Muscle of leg (tissue), 3 donors: ENCODE measurements at regions not wholly inside any gene's neighbourhood (a gene's known extent, or its start where the extent isn't known, plus 50 kb on each side); places are given as distances from the start of the nearest gene placed in this dataset.
"Not testable (repeated sequence)": the region's sequence is repeated elsewhere in the genome, so short reads cannot be mapped to it uniquely, and the experiment has no call there.

Experiments
- DNase-seq: peaks from one replicate; pipeline ENCODE4 v3.0.0; 2013
- H3K27ac ChIP-seq: one replicate; pipeline ENCODE4 v1.5.1; 2013; ENCODE audit warnings: mild to moderate bottlenecking, low read length, control low read depth
- H3K27me3 ChIP-seq: one replicate; pipeline ENCODE4 v1.6.1; 2013; ENCODE audit warnings: low read length; ENCODE audit not compliant: control insufficient read depth, insufficient read depth
- H3K36me3 ChIP-seq: one replicate; pipeline ENCODE4 v1.6.1; 2013; ENCODE audit warnings: low read length; ENCODE audit not compliant: control insufficient read depth, insufficient read depth
- H3K4me1 ChIP-seq: one replicate; pipeline ENCODE4 v1.6.1; 2013; ENCODE audit warnings: low read length; ENCODE audit not compliant: control insufficient read depth, insufficient read depth
- H3K4me3 ChIP-seq: one replicate; pipeline ENCODE4 v1.5.1; 2013; ENCODE audit warnings: low read length, control low read depth
- H3K9me3 ChIP-seq: replicated peaks from 2 replicates; pipeline ENCODE4 v1.6.1; 2013; ENCODE audit warnings: low read depth, low read length; ENCODE audit not compliant: control insufficient read depth
- WGBS: methylation state at CpG from one replicate; pipeline ENCODE4 v1.1.5; 2013; ENCODE audit warnings: missing lambda C conversion rate; ENCODE audit not compliant: insufficient coverage; 5-methylcytosine and 5-hydroxymethylcytosine counted together

DNA sequence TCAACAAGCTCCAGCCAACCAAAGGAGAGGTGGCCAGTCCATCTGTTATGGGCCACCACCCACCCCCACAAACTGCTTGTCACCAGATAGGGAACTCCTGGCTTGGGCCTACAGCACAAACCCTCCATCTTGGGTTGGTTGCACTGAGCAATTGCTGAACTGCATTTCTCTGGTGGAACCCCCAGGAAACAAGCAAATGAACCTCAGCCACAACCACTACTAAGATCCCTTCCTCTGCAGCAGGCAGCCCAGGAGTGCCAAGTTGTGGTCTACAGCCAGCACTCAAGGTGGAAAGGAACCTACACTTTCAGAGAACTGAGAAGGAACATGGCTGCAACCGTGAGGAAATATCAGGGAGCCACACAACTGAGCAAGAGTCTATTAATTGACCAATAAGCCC is 171.6 kb downstream of the TMEM200A start:
- DNase-seq = no peak
- no peak overlapping the region for H3K4me3 ChIP-seq
- H3K9me3 ChIP-seq = peaks cover 10% of the 10 kb centered on the region
- H3K27me3 ChIP-seq = no peaks in the 10 kb centered on the region
- no peaks in the 10 kb centered on the region for H3K36me3 ChIP-seq
- 100% methylated on average over 1 of the region's 1 CpG for WGBS
- H3K27ac ChIP-seq = no peak overlapping the region
- H3K4me1 ChIP-seq = no peaks in the 10 kb centered on the region

DNA sequence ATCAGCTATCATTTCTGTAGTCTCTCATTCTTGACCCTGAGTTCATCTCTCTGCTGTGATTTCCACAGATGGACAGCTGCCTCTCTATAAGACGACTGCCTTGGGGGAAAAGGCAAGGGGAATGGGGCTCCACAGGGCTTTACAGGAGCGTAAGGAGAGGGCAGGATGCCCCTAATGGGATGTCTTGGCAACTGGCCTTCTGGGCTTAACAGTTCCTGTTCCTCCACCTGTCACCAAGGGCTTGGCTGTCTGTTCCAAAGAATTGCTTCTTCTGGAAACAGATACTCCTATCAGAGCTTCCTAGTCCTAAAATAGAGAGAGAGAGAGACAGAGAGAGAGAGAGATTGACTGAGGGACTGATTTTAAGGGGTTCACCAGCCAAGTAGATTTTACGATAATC is 181.9 kb downstream of the TMEM200A start:
- Histone ChIP-seq H3K9me3 (no peaks in the 10 kb centered on the region), H3K4me3 (no peak overlapping the region), H3K36me3 (no peaks in the 10 kb centered on the region), H3K27ac (no peak overlapping the region), H3K27me3 (no peaks in the 10 kb centered on the region), H3K4me1 (peaks cover 2% of the 10 kb centered on the region)
- DNase-seq = peak; percentile 74
- WGBS = 25% methylated on average over 1 of the region's 3 CpGs

DNA sequence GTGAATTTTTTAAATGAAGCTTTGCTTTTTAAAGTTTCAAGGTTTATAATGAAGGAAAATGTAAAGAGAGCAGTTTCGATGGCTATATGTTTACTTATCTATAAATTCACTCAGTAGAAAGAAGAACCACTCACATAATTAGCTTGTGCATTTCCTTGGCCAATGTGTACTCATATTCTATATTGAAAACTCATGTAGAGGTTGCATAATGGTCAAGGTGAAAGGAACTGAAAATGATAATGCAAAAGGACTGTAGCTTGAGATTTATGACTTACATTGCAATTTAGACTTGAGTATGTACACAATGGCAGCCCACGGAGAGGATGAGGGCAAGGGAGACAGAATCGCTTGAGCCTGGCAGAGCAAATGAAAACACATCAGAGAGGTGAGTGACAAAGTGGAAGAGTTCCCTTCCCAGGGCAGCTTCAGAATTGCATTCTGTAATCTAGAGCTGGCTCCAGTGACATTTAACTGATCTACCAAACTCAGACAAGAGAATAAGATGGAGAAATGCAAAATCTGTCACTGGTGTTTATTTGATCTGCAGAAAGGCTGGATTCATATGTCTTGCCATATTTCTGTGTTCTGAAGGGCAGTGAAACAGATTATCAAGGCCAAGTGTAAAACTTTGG is 191.8 kb downstream of the TMEM200A start:
- WGBS = 66% methylated on average over 2 of the region's 3 CpGs
- DNase-seq = no peak

DNA sequence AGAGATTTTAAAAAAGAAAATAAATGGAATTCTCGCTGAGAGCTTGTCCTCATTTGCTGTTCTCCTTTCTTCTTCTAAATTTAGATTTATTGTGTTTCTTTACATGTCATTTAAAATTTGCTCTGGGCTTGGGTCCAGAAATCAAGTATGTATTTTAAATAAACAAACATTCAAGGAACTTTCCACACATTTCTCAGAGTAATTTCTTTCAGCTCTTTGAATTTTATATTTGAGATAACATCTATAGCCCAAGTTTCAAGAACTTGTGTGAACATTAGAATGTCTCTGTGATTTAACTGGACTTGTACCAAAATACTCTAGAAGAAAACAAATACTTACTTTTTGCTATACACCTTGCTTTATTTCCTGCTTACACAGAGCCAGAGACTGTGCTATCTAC is 192.3 kb downstream of the TMEM200A start:
- Histone ChIP-seq H3K9me3 (no peaks in the 10 kb centered on the region), H3K27ac (no peak overlapping the region), H3K36me3 (no peaks in the 10 kb centered on the region), H3K27me3 (no peaks in the 10 kb centered on the region), H3K4me1 (no peaks in the 10 kb centered on the region), H3K4me3 (no peak overlapping the region)
- WGBS = no CpG with 5 or more reads among the region's 1 CpG
- DNase-seq = no peak

More for the DNA sequence above, 191.8 kb downstream of the TMEM200A start:
- H3K27me3 ChIP-seq = no peaks in the 10 kb centered on the region
- H3K4me3 ChIP-seq = no peak overlapping the region
- H3K36me3 ChIP-seq = no peaks in the 10 kb centered on the region
- no peaks in the 10 kb centered on the region for H3K9me3 ChIP-seq
- H3K4me1 ChIP-seq = no peaks in the 10 kb centered on the region
- H3K27ac ChIP-seq = no peak overlapping the region

DNA sequence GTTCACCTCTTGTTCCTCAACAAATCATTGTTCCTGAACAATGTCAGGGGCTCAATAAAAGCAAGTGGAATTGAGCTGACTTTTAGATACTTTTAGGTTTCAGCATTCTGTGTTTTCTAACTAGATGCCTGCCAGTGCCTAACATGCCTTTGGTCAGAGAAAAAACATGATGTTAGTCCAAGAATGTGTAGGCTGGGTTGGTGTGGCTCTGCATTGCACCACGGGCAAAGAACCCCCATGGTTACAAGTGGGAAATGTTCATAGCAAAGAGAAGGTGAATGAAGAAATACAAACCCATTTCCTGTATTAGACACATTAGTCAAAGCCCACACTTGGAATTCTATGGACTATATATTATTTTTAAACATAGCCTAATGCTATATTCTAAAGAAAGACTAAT is 193.3 kb downstream of the TMEM200A start:
- Histone ChIP-seq H3K4me3 (no peak overlapping the region), H3K9me3 (no peaks in the 10 kb centered on the region), H3K27ac (no peak overlapping the region), H3K4me1 (no peaks in the 10 kb centered on the region), H3K27me3 (no peaks in the 10 kb centered on the region), H3K36me3 (no peaks in the 10 kb centered on the region)
- DNase-seq = no peak
- no CpG with 5 or more reads among the region's 1 CpG for whole genome bisulfite sequencing

DNA sequence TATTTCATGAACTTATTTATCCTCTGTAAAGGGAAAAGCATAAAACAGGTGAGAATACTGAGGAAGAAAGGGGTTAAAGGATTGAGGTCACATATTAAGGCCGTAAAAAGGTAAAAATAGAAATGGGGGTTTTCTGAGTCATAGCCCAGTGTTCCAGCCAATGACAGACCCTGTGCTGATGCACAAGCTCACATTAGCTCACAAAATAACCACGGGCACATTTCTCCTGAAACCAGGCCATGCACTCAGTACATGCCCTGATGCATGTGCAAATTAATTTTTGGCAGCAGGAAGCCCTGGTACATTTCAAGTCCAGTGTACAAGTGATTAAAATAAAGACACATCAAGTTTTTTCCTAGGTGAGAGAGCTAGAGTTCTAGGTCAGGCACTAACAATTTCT is 194.4 kb downstream of the TMEM200A start:
- H3K27me3 ChIP-seq = no peaks in the 10 kb centered on the region
- no peak overlapping the region for H3K27ac ChIP-seq
- H3K4me3 ChIP-seq = no peak overlapping the region
- H3K4me1 ChIP-seq = no peaks in the 10 kb centered on the region
- no peak for DNase-seq
- no peaks in the 10 kb centered on the region for H3K9me3 ChIP-seq
- WGBS = no CpG with 5 or more reads among the region's 2 CpGs
- no peaks in the 10 kb centered on the region for H3K36me3 ChIP-seq

DNA sequence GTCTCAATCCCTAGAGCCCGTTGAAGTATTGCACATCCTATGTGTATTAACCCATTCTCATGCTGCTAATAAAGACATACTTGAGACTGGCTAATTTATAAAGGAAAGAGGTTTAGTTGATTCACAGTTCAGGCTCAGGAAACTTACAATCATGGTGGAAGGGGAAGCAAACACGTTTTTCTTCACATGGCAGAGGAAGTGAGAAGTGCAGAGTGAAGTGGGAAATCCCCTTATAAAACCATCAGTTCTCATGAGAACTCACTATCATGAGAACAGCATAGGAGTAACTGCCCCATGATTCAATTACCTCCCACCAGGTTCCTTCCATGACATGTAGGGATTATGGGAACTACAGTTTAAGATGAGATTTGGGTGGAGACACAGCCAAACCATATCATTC is 195.3 kb downstream of the TMEM200A start:
- H3K36me3 ChIP-seq, H3K9me3 ChIP-seq, H3K4me3 ChIP-seq, H3K27ac ChIP-seq, H3K4me1 ChIP-seq, DNase-seq, H3K27me3 ChIP-seq: not testable (repeated sequence)
- no CpG with 5 or more reads among the region's 2 CpGs for WGBS

DNA sequence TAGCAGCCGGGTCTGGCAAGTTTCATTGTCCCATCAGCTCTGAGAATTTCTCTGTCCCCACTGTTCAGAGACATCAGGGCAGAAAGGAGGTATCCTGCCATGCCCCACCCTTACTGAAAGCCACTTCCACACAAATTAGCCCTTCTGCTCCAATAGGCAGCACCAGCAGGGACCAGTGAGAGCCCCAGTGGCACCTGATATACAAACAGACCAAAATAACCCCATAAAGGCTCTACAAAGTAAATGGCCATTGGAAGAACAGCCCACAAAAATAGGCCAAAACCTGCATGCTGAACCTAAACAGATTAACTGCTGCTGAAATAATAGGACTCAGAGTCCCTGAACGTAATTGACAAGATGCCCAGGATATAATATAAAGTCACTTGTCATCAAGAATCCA is 199.9 kb downstream of the TMEM200A start:
- H3K27ac ChIP-seq = no peak overlapping the region
- H3K9me3 ChIP-seq = no peaks in the 10 kb centered on the region
- no peaks in the 10 kb centered on the region for H3K27me3 ChIP-seq
- H3K4me1 ChIP-seq = no peaks in the 10 kb centered on the region
- no peak for DNase-seq
- 57% methylated on average over 1 of the region's 2 CpGs for WGBS
- H3K4me3 ChIP-seq = no peak overlapping the region
- no peaks in the 10 kb centered on the region for H3K36me3 ChIP-seq

DNA sequence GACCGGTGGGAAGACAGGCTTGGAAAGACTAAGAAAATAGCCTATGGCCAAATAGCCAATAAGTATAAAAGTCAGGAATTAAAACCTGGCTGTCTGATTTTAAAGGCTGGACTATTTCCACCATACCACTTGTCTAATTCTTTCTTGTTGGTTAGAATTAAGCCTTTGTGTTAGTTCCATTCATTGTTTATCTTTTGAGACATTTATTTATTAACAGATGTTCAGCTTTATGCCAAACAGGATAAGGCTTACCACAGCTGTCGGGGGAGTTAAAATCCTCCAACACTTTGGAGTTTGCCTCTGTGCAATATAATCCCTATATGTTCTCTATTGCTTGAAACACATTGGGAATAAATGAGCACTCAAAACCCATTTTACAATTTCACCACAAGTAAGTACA is 208.3 kb downstream of the TMEM200A start:
- Histone ChIP-seq H3K4me3 (no peak overlapping the region), H3K27ac (no peak overlapping the region), H3K9me3 (peaks cover 2% of the 10 kb centered on the region), H3K4me1 (no peaks in the 10 kb centered on the region), H3K36me3 (no peaks in the 10 kb centered on the region), H3K27me3 (no peaks in the 10 kb centered on the region)
- WGBS = 33% methylated on average over 1 of the region's 2 CpGs
- DNase-seq = peak; percentile 63

DNA sequence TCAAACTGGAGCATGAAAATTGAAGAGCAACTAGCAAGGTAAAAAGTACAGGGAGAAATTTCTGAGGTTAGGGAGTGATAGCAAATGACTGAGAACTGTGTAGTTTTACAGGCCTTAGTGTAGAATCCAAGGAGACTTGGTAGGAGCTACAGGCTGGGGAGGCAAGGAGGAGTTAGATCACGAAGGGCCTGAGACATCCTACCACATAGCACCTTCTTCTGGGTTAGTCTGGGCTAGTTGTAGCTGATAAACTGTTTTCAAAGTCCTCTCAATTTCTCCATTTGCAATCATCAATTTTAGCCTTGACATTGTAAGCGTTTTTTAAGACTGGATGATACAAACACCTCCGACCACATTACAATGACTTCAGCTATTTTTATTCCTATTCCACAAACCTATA is 209.7 kb downstream of the TMEM200A start:
- Histone ChIP-seq H3K4me3 (no peak overlapping the region), H3K4me1 (no peaks in the 10 kb centered on the region), H3K9me3 (peaks cover 2% of the 10 kb centered on the region), H3K27me3 (no peaks in the 10 kb centered on the region), H3K27ac (no peak overlapping the region), H3K36me3 (no peaks in the 10 kb centered on the region)
- DNase-seq = no peak
- WGBS = no CpG with 5 or more reads among the region's 3 CpGs

DNA sequence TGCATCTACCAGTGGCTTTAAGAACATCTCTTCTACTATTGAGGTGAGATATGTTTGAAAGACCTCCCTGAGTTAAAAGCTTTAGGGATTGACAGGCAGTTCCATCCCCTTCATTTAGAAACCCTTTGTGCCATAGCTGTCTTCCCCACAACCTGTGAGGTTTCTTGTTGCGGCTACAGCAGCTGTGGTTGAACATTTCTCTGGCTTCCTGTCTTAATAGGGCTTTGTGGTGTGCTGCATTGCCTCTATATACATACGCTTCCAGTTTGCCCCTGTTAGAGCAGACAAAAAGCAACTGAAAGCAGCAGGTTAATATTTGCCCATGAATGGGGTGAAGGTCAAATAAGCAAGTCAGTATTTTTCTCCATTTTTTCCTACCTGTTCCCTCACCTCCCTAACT is 210.2 kb downstream of the TMEM200A start:
- H3K9me3 ChIP-seq = peaks cover 2% of the 10 kb centered on the region
- no peaks in the 10 kb centered on the region for H3K27me3 ChIP-seq
- H3K36me3 ChIP-seq = no peaks in the 10 kb centered on the region
- no peak overlapping the region for H3K4me3 ChIP-seq
- DNase-seq = peak; percentile 3
- no peak overlapping the region for H3K27ac ChIP-seq
- H3K4me1 ChIP-seq = no peaks in the 10 kb centered on the region
- whole genome bisulfite sequencing = no CpG with 5 or more reads among the region's 2 CpGs
